ENCODE measurements at regions not wholly inside any gene's neighbourhood (a gene's known extent, or its start where the extent isn't known, plus 50 kb on each side); places are given as distances from the start of the nearest gene placed in this dataset.
A peak's percentile ranks its signal among the peaks of the same experiment; 100 is the strongest.

- Histone ChIP-seq H3K27me3 (no peaks in the 10 kb centered on the region), H3K4me3 (no peak overlapping the region), H3K27ac (no peak overlapping the region), H3K36me3 (no peaks in the 10 kb centered on the region), H3K9me3 (no peaks in the 10 kb centered on the region), H3K4me1 (no peaks in the 10 kb centered on the region)
- TF ChIP-seq, protein P1, sequence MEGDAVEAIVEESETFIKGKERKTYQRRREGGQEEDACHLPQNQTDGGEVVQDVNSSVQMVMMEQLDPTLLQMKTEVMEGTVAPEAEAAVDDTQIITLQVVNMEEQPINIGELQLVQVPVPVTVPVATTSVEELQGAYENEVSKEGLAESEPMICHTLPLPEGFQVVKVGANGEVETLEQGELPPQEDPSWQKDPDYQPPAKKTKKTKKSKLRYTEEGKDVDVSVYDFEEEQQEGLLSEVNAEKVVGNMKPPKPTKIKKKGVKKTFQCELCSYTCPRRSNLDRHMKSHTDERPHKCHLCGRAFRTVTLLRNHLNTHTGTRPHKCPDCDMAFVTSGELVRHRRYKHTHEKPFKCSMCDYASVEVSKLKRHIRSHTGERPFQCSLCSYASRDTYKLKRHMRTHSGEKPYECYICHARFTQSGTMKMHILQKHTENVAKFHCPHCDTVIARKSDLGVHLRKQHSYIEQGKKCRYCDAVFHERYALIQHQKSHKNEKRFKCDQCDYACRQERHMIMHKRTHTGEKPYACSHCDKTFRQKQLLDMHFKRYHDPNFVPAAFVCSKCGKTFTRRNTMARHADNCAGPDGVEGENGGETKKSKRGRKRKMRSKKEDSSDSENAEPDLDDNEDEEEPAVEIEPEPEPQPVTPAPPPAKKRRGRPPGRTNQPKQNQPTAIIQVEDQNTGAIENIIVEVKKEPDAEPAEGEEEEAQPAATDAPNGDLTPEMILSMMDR (IDR thresholded peaks at IDR 0.05), result no peak
- no peak for TF ChIP-seq POLR2A (IDR thresholded peaks at IDR 0.05)
- intact Hi-C loops (cut with DNase I), result no loop called here
- WGBS (ENCODE audit: insufficient coverage, low coverage, low lambda C conversion rate, missing lambda C conversion rate), result 58% methylated on average over 3 of the region's 4 CpGs
- ATAC-seq (no peak), DNase-seq (no peak)
These were observed 543.7 kb upstream of the ACO1 start for GRCh38 chr9:31840702-31841101.

DNA sequence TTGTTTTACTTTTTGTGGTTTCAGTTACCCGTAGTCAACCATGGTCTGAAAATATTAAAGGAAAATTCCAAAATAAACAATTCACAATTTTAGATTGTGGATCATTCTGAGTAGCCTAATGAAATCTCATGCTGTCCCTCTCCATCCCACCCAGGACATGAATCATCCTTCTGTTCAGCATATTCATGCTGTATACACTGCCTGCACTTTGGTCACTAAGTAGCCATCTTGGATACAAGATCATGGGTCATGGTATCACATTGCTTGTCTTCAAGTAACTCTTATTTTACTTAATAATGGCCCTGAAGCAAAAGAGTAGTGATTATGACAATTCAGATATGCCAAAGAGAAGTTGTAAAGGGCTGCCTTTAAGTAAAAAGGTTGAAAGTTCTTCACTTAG lies 536.5 kb upstream of the ACO1 start:
- 85% methylated on average over 1 of the region's 1 CpG for WGBS (ENCODE audit: insufficient coverage, low coverage, low lambda C conversion rate, missing lambda C conversion rate)
- ATAC-seq, result no peak
- intact Hi-C loops (cut with DNase I), result no loop called here
- DNase-seq, result no peak
- Histone ChIP-seq H3K36me3 (no peaks in the 10 kb centered on the region), H3K4me3 (no peak overlapping the region), H3K4me1 (no peaks in the 10 kb centered on the region), H3K27ac (no peak overlapping the region), H3K9me3 (no peaks in the 10 kb centered on the region), H3K27me3 (no peaks in the 10 kb centered on the region)
- TF ChIP-seq POLR2A (IDR thresholded peaks at IDR 0.05), result no peak
- TF ChIP-seq, protein P1 (IDR thresholded peaks at IDR 0.05), result no peak

DNA sequence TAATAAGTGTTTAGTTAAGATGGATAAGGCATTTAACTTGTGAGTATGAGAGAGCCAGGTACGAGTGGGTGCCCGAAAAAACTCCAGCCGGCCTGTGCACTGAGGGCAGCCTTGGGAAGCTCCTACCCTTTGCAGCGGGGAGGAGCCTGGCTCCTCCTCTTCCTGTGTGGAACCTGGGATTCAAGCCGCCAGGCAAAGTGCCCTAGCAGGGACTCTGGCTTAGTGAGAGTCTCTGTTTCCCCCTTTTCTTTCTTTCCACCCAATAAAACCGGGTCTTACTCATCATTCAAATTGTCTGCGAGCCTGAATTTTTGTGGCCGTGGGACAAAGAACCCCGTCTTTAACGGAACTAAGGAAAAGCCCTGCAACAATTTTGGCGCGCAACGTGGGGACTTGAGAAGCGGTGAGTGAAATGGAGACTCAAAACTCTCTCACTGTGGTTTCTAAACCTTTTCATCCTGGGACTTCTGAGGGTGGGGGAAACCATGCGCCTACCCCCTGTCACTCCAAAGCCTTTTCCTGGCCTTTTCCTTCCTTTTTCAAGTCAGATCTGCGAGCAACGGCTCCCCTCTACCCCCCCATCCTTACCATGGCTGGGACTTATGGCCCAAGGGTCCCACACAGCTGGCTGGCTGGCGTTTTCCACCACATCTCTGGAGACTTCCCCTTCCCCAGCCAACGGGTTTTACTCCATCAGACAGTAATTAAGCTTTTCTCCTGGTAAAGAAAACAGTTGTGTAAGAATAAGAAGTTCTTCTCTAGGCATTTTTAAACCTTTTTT lies 535.7 kb upstream of the ACO1 start:
- 65% methylated on average over 17 of the region's 19 CpGs for WGBS (ENCODE audit: insufficient coverage, low coverage, low lambda C conversion rate, missing lambda C conversion rate)
- no peaks in the 10 kb centered on the region for H3K36me3 ChIP-seq
- TF ChIP-seq POLR2A (IDR thresholded peaks at IDR 0.05), result no peak
- TF ChIP-seq, protein P1 (IDR thresholded peaks at IDR 0.05), result no peak
- no peak for ATAC-seq
- H3K27ac ChIP-seq, result no peak overlapping the region
- intact Hi-C loops (cut with DNase I), result no loop called here
- no peak for DNase-seq
- H3K4me1 ChIP-seq, result no peaks in the 10 kb centered on the region
- no peaks in the 10 kb centered on the region for H3K27me3 ChIP-seq
- no peak overlapping the region for H3K4me3 ChIP-seq
- no peaks in the 10 kb centered on the region for H3K9me3 ChIP-seq

GRCh38 chr9:31854187-31854586 lies 530.3 kb upstream of the ACO1 start:
- H3K4me1 ChIP-seq, result no peaks in the 10 kb centered on the region
- no CpG with 5 or more reads among the region's 3 CpGs for WGBS (ENCODE audit: insufficient coverage, low coverage, low lambda C conversion rate, missing lambda C conversion rate)
- H3K4me3 ChIP-seq, result no peak overlapping the region
- DNase-seq (peak in 1 of 3 donors; percentile 4), ATAC-seq (no peak)
- no peak overlapping the region for H3K27ac ChIP-seq
- no peaks in the 10 kb centered on the region for H3K27me3 ChIP-seq
- H3K36me3 ChIP-seq, result no peaks in the 10 kb centered on the region
- no peak for TF ChIP-seq POLR2A (IDR thresholded peaks at IDR 0.05)
- TF ChIP-seq, protein P1 (IDR thresholded peaks at IDR 0.05), result no peak
- intact Hi-C loops (cut with DNase I), result no loop called here
- no peaks in the 10 kb centered on the region for H3K9me3 ChIP-seq

Data from right lobe of liver (tissue), 6 donors.